DND-41 (cell line): ENCODE measurements at regions not wholly inside any gene's neighbourhood (a gene's known extent, or its start where the extent isn't known, plus 50 kb on each side); places are given as distances from the start of the nearest gene placed in this dataset.

Source experiments
- EZH2 ChIP-seq: IDR thresholded peaks from 3 replicates; pipeline ENCODE4 v1.6.1; 2012; ENCODE audit warnings: borderline replicate concordance, low read depth, mild to moderate bottlenecking, moderate library complexity, low read length, inconsistent platforms; ENCODE audit not compliant: severe bottlenecking
- TF ChIP-seq, protein P1 (sequence below): IDR thresholded peaks from 2 replicates; pipeline ENCODE4 v1.5.1; 2012; ENCODE audit warnings: borderline replicate concordance, low read length, moderate library complexity, mild to moderate bottlenecking; ENCODE audit not compliant: poor library complexity, severe bottlenecking; ENCODE audit errors: extremely low read depth

- TF ChIP-seq, protein P1, sequence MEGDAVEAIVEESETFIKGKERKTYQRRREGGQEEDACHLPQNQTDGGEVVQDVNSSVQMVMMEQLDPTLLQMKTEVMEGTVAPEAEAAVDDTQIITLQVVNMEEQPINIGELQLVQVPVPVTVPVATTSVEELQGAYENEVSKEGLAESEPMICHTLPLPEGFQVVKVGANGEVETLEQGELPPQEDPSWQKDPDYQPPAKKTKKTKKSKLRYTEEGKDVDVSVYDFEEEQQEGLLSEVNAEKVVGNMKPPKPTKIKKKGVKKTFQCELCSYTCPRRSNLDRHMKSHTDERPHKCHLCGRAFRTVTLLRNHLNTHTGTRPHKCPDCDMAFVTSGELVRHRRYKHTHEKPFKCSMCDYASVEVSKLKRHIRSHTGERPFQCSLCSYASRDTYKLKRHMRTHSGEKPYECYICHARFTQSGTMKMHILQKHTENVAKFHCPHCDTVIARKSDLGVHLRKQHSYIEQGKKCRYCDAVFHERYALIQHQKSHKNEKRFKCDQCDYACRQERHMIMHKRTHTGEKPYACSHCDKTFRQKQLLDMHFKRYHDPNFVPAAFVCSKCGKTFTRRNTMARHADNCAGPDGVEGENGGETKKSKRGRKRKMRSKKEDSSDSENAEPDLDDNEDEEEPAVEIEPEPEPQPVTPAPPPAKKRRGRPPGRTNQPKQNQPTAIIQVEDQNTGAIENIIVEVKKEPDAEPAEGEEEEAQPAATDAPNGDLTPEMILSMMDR, result no peak
- TF ChIP-seq EZH2, result no peak
Measured at GRCh38 chr4:41358647-41359421, 102.1 kb downstream of the UCHL1 start.
